GM10248 (cell line): ENCODE measurements at regions not wholly inside any gene's neighbourhood (a gene's known extent, or its start where the extent isn't known, plus 50 kb on each side); places are given as distances from the start of the nearest gene placed in this dataset.

Experiments used
- CTCF ChIA-PET: fragments of 300-600 bp; sonication (Branson Sonifier 250); formaldehyde crosslinking; extraction: SDS; loops from one replicate; lab custom pipeline; 2021; ENCODE audit warnings: antibody characterized with exemption; lab: Yijun Ruan, JAX
- POLR2A ChIA-PET: fragments of 350-650 bp; sonication (Branson Sonifier 250); formaldehyde crosslinking; extraction: SDS; loops from one replicate; lab custom pipeline; 2020; ENCODE audit warnings: antibody characterized with exemption; lab: Yijun Ruan, JAX
- DNase-seq: peaks from one replicate; pipeline ENCODE4 v3.0.0; 2012; ENCODE audit errors: extremely low spot score
- TF ChIP-seq, protein P1 (sequence below): IDR thresholded peaks from 2 replicates; pipeline ENCODE4 v1.5.1; 2012; ENCODE audit warnings: mild to moderate bottlenecking, low read depth; ENCODE audit errors: extremely low read depth, missing control alignments, control extremely low read depth

DNA sequence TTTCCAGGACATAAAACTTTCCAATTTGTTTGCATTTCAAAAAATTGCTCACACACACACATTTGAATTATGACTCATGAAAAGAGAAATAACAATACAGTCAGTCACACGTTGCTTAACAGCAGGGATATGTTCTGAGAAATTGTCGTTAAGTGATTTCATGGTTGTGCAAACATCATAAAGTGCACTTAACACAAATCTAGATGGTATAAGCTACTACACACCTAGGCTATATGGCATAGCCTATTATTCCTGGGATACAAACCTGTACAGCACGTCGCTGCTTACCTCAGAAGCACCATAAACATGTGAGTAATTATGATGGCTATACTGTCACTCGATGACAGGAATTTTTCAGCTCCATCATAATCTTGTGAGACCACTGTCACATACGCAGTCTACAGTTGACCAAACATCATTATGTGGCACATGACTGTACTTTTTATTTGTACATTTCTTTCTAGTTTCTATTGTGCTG lies 378.2 kb downstream of the ACTL7B start:
- POLR2A ChIA-PET = no interaction called here
- TF ChIP-seq, protein P1, sequence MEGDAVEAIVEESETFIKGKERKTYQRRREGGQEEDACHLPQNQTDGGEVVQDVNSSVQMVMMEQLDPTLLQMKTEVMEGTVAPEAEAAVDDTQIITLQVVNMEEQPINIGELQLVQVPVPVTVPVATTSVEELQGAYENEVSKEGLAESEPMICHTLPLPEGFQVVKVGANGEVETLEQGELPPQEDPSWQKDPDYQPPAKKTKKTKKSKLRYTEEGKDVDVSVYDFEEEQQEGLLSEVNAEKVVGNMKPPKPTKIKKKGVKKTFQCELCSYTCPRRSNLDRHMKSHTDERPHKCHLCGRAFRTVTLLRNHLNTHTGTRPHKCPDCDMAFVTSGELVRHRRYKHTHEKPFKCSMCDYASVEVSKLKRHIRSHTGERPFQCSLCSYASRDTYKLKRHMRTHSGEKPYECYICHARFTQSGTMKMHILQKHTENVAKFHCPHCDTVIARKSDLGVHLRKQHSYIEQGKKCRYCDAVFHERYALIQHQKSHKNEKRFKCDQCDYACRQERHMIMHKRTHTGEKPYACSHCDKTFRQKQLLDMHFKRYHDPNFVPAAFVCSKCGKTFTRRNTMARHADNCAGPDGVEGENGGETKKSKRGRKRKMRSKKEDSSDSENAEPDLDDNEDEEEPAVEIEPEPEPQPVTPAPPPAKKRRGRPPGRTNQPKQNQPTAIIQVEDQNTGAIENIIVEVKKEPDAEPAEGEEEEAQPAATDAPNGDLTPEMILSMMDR = no peak
- no peak for DNase-seq
- CTCF ChIA-PET = interaction anchor here (1.3 kb wide), 2 partner anchors 10 to 33 kb away, joined by 3 read pairs; no protein-coding TSS in a partner anchor

DNA sequence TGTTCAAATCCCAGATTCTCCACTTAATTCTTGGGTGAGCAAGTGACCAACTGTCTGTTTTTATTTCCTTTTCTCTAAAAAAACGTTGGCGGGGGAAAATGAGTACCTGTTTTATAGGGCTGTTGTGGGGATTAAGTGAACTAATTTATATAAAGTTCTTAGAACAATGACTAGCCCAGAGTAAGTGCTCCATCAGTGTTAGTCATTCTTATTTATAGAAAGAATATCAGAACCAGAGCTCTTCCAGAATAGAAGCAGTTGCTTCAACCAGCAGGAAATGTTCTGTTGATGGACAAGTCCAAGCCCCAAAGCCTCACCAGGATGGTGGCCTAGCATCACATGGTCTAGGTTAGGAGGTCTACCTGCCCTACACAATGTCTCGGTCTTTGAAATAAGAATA lies 379.2 kb downstream of the ACTL7B start:
- no peak for DNase-seq
- CTCF ChIA-PET = no interaction called here
- TF ChIP-seq, protein P1 = no peak
- POLR2A ChIA-PET = no interaction called here

DNA sequence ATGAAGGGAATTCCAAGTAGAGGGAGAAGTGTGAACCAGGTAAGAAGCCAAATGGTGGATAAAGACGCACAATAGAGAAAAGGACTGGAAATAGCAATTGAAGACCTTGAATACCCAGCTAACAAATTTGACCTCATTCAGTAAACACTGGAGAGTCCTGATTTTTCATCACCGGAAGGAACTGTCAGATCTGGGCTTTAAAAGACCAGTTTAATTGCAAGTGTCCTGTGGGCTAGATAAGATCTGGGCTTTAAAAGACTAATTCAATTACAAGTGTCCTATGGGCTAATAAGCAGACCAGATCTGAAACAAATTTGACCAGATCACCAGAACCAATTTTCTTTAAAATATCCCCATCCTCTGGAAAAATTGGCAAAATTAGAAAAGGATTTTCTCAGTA lies 380.0 kb downstream of the ACTL7B start:
- TF ChIP-seq, protein P1 = no peak
- ChIA-PET POLR2A (no interaction called here), CTCF (no interaction called here)
- DNase-seq = no peak

DNA sequence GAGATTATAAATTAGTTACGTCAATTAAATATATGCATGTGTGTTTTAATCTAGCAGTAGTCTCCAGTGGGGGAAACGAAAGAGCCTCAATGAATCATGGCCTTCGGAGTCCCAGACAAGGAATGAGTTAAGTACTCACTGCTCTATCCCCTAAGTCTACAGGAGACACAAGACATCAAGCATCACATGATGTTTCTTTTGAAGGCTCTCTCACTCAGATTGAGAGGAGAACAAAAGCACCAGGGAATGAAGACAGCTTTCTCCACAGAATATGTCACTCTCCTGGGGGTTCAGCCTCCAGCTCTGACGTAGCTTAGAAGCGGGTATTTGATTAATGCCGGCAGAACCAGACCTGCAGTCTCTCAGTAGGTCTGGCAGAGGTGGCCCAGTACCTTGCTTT lies 381.4 kb downstream of the ACTL7B start:
- no peak for DNase-seq
- POLR2A ChIA-PET = no interaction called here
- CTCF ChIA-PET = interaction anchor here (1.1 kb wide), 1 partner anchor 91 kb away, joined by 4 read pairs; no protein-coding TSS in a partner anchor

DNA sequence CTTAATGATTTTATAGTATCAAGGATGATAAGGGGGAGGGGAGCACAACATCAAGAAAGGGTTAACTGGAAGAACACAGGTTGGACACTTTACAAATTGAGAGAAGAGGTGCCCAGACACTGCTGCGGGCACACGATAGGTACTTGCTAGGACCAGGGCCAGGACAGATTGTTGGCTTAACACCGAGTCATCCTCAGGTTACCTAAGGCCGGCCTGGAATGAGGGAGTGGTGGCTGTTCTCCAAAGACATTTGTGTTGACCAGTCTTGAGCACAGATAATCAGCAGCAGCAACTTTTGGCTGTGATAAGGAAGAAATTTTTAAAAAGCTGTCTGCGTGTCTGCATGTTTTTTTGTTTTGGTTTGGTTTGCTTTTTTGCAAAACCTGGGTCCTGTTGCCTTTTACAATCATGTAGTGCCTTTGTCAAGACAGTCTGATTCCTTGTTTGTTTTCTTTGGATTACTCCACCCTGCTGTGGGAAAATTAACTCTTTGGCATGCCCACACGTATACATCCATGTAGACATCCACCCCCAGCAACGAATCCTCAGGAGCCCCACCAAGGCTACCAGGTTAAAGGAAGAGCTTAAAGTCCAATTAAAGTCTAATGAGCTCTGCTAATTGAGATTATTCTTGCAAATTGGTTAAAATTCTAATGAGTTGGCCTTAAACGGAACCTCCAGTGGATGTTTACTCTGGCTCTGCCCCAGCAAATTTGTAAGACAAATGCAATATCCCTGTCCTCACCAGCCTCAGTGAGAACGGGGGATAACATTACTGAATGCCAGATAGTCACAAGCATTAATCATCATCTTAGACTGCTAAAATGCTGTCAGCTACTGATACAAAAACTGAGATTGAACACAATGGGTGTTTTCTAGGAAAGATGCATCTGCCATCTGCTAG lies 382.3 kb downstream of the ACTL7B start:
- DNase-seq = no peak
- CTCF ChIA-PET = interaction anchor here (1.1 kb wide), 1 partner anchor 92 kb away, joined by 4 read pairs; no protein-coding TSS in a partner anchor
- POLR2A ChIA-PET = no interaction called here
- TF ChIP-seq, protein P1 = no peak

More for the DNA sequence above, 381.4 kb downstream of the ACTL7B start:
- TF ChIP-seq, protein P1 = no peak

DNA sequence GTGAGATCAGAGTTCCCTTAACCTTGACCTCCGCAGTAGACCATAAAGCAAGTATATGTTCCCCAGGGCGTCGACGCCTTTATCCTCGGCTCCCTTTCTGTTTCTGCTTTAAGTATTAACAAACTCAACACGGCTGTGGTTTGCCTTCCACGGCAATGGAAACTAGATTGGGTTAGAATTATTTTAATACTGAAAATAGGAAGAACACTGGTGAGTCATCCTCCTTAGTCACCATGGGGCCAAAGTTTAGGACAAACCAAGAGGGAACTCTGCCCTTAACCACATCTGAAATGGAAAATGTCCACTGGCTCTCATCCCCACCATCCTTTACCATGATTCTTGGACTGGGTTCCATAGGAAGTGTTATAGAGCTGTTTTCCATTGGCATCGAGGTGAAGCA lies 386.1 kb downstream of the ACTL7B start:
- TF ChIP-seq, protein P1 = no peak
- DNase-seq = no peak
- ChIA-PET CTCF (interaction anchor here (1.3 to 2.9 kb wide), 6 partner anchors 13 to 484 kb away, joined by 3 to 12 read pairs (median 6); no protein-coding TSS in a partner anchor), POLR2A (no interaction called here)
